ENCODE measurements at regions not wholly inside any gene's neighbourhood (a gene's known extent, or its start where the extent isn't known, plus 50 kb on each side); places are given as distances from the start of the nearest gene placed in this dataset.

- no peak for ATAC-seq (ENCODE audit: low FRiP score)
- no peak for TF ChIP-seq CTCF (IDR thresholded peaks at IDR 0.05)
- DNase-seq (ENCODE audit: low spot score), result no peak
Observed at GRCh38 chr21:38057626-38058025, 141.4 kb upstream of the KCNJ6 start.

- DNase-seq (ENCODE audit: low spot score), result no peak
- no peak for TF ChIP-seq CTCF (IDR thresholded peaks at IDR 0.05)
Observed at GRCh38 chr21:38060533-38060932, 144.3 kb upstream of the KCNJ6 start.

GRCh38 chr21:38067086-38067739, 151.0 kb upstream of the KCNJ6 start:
- no peak for ATAC-seq (ENCODE audit: low FRiP score)
- no peak for TF ChIP-seq CTCF (IDR thresholded peaks at IDR 0.05)
- no peak for DNase-seq (ENCODE audit: low spot score)

More at GRCh38 chr21:38060533-38060932, 144.3 kb upstream of the KCNJ6 start:
- ATAC-seq (ENCODE audit: low FRiP score), result no peak

- no peak for ATAC-seq (ENCODE audit: low FRiP score)
- no peak for TF ChIP-seq CTCF (IDR thresholded peaks at IDR 0.05)
- no peak for DNase-seq (ENCODE audit: low spot score)
Observed at GRCh38 chr21:38072489-38072888, 156.2 kb upstream of the KCNJ6 start.

GRCh38 chr21:38075833-38076587, 159.8 kb upstream of the KCNJ6 start:
- TF ChIP-seq CTCF (IDR thresholded peaks at IDR 0.05), result no peak
- DNase-seq (ENCODE audit: low spot score) (no peak), ATAC-seq (ENCODE audit: low FRiP score) (no peak)

- no peak for TF ChIP-seq CTCF (IDR thresholded peaks at IDR 0.05)
- no peak for DNase-seq (ENCODE audit: low spot score)
- no peak for ATAC-seq (ENCODE audit: low FRiP score)
Observed at GRCh38 chr21:38077569-38077968, 161.3 kb upstream of the KCNJ6 start.

- DNase-seq (ENCODE audit: low spot score), result no peak
- no peak for ATAC-seq (ENCODE audit: low FRiP score)
- no peak for TF ChIP-seq CTCF (IDR thresholded peaks at IDR 0.05)
Observed at GRCh38 chr21:38080888-38081287, 164.6 kb upstream of the KCNJ6 start.
